Suprapubic skin (tissue), 4 donors: ENCODE measurements at regions not wholly inside any gene's neighbourhood (a gene's known extent, or its start where the extent isn't known, plus 50 kb on each side); places are given as distances from the start of the nearest gene placed in this dataset.

Experiments
- CTCF ChIP-seq, 2 donors: fragments of 200-600 bp in 1 of 2; fragments of 450-650 bp in 1 of 2; sonication (generic) in 1 of 2; IDR thresholded peaks; one replicate each; pipeline ENCODE4 v1.5.1; 2016 to 2019; ENCODE audit warnings: antibody characterized with exemption in 2 of 2, mild to moderate bottlenecking in 1 of 2, moderate library complexity in 1 of 2
- EP300 ChIP-seq: sonication (generic); formaldehyde crosslinking; IDR thresholded peaks from one replicate; pipeline ENCODE4 v1.6.1; 2017; ENCODE audit warnings: antibody characterized with exemption
- POLR2A ChIP-seq, 2 donors: fragments of 450-650 bp; IDR thresholded peaks; one replicate each; pipeline ENCODE4 v1.6.1; 2017; ENCODE audit warnings: antibody characterized with exemption in 2 of 2, mild to moderate bottlenecking in 2 of 2, moderate library complexity in 2 of 2
- POLR2AphosphoS5 ChIP-seq, 3 donors: sonication (generic); formaldehyde crosslinking; IDR thresholded peaks; one replicate each; pipeline ENCODE4 v1.6.1; 2017; ENCODE audit warnings: antibody characterized with exemption in 3 of 3

GRCh38 chr16:63856537-63856936 is 1265.3 kb downstream of the CDH11 start:
- no peak for TF ChIP-seq POLR2AphosphoS5 (IDR thresholded peaks at IDR 0.05)
- TF ChIP-seq CTCF (IDR thresholded peaks at IDR 0.05) = no peak
- TF ChIP-seq POLR2A (IDR thresholded peaks at IDR 0.05) = no peak
- no peak for TF ChIP-seq EP300
